HCT116 (cell line): ENCODE measurements at regions not wholly inside any gene's neighbourhood (a gene's known extent, or its start where the extent isn't known, plus 50 kb on each side); places are given as distances from the start of the nearest gene placed in this dataset.

ENCODE experiments used
- ATF3 ChIP-seq: IDR thresholded peaks from 2 replicates; pipeline ENCODE4 v1.6.1; 2012
- CBX3 ChIP-seq: IDR thresholded peaks from 2 replicates; pipeline ENCODE4 v1.6.1; 2012; ENCODE audit warnings: low read depth
- CEBPB ChIP-seq: IDR thresholded peaks from 2 replicates; pipeline ENCODE4 v1.6.1; 2012; ENCODE audit warnings: low read depth
- CTCF ChIP-seq, 3 experiments: fragments of 200-600 bp in 1 of 3; sonication (generic) in 1 of 3; IDR thresholded peaks in 2 of 3; conservative IDR thresholded peaks in 1 of 3; 2 replicates each; pipeline ENCODE4 v1.5.1; 2012 to 2017; ENCODE audit warnings: low read depth in 2 of 3, low read length in 2 of 3, antibody characterized with exemption in 1 of 3, borderline replicate concordance in 1 of 3, control low read depth in 1 of 3, mild to moderate bottlenecking in 1 of 3, mixed read lengths in 1 of 3, mixed run types in 1 of 3, moderate library complexity in 1 of 3; ENCODE audit not compliant: insufficient read depth in 1 of 3
- POLR2A ChIP-seq: IDR thresholded peaks from 2 replicates; pipeline ENCODE4 v1.7.0; 2011; ENCODE audit warnings: borderline replicate concordance; ENCODE audit not compliant: insufficient read depth, insufficient read length; ENCODE audit errors: extremely low read depth
- POLR2AphosphoS5 ChIP-seq: IDR thresholded peaks from 2 replicates; pipeline ENCODE4 v1.6.1; 2011; ENCODE audit warnings: mild to moderate bottlenecking, low read depth, low read length, moderate library complexity

- TF ChIP-seq POLR2A (no peak), CTCF (IDR thresholded peaks at IDR 0.05 in 2 of 3, conservative IDR thresholded peaks at IDR 0.05 in 1 of 3; ENCODE audit: borderline replicate concordance in 1 of 3, insufficient read depth in 1 of 3, low read depth in 2 of 3, low read length in 2 of 3) (no peak), ATF3 (no peak), CBX3 (no peak), POLR2AphosphoS5 (no peak), CEBPB (no peak)
These were observed 208.0 kb upstream of the KCNH7 start for GRCh38 chr2:163046615-163047014.
